HepG2 (cell line): ENCODE measurements at regions not wholly inside any gene's neighbourhood (a gene's known extent, or its start where the extent isn't known, plus 50 kb on each side); places are given as distances from the start of the nearest gene placed in this dataset.

Experiments
- BRCA1 ChIP-seq: sonication (generic); formaldehyde crosslinking; IDR thresholded peaks from 2 replicates; pipeline ENCODE4 v1.4.0; 2020; ENCODE audit warnings: missing genetic modification reagents
- DNMT1 ChIP-seq: sonication (generic); formaldehyde crosslinking; IDR thresholded peaks from 2 replicates; pipeline ENCODE4 v1.5.1; 2020; ENCODE audit warnings: mild to moderate bottlenecking, missing genetic modification reagents
- EZH2 ChIP-seq: conservative IDR thresholded peaks from 2 replicates; pipeline ENCODE4 v1.6.1; 2012; ENCODE audit warnings: mild to moderate bottlenecking, low read depth, low read length, moderate library complexity
- KAT7 ChIP-seq: IDR thresholded peaks from 2 replicates; pipeline ENCODE4 v1.6.1; 2018; ENCODE audit warnings: borderline replicate concordance, missing compliant biosample characterization
- KLF13 ChIP-seq: sonication (generic); formaldehyde crosslinking; IDR thresholded peaks from 2 replicates; pipeline ENCODE4 v1.4.0; 2020; ENCODE audit warnings: mild to moderate bottlenecking, missing genetic modification reagents
- MBNL3 ChIP-seq: fragments of 250-450 bp; sonication (Bioruptor Pico); conservative IDR thresholded peaks from 2 replicates; pipeline ENCODE4 v1.8.0; 2022; ENCODE audit warnings: mild to moderate bottlenecking, inconsistent platforms
- POLR2AphosphoS5 ChIP-seq: IDR thresholded peaks from 2 replicates; pipeline ENCODE4 v1.6.1; 2012; ENCODE audit warnings: low read depth, low read length
- ZFP37 ChIP-seq: sonication (generic); formaldehyde crosslinking; IDR thresholded peaks from 2 replicates; pipeline ENCODE4 v1.4.0; 2020; ENCODE audit warnings: missing genetic modification reagents, borderline replicate concordance
- ZFP91 ChIP-seq: sonication (generic); formaldehyde crosslinking; IDR thresholded peaks from 2 replicates; pipeline ENCODE4 v1.9.0; 2022; ENCODE audit warnings: missing genetic modification reagents, mild to moderate bottlenecking, borderline replicate concordance
- ZNF382 ChIP-seq: sonication (generic); formaldehyde crosslinking; IDR thresholded peaks from 2 replicates; pipeline ENCODE4 v1.5.0; 2020; ENCODE audit warnings: missing genetic modification reagents, mild to moderate bottlenecking, borderline replicate concordance
- TF ChIP-seq, protein P1 (sequence below): sonication (generic); formaldehyde crosslinking; IDR thresholded peaks from 2 replicates; pipeline ENCODE4 v1.4.0; 2020; ENCODE audit warnings: missing genetic modification reagents
- TF ChIP-seq, protein P2 (sequence below): sonication (generic); formaldehyde crosslinking; IDR thresholded peaks from 2 replicates; pipeline ENCODE4 v1.5.0; 2020; ENCODE audit warnings: mild to moderate bottlenecking, missing genetic modification reagents, moderate library complexity

DNA sequence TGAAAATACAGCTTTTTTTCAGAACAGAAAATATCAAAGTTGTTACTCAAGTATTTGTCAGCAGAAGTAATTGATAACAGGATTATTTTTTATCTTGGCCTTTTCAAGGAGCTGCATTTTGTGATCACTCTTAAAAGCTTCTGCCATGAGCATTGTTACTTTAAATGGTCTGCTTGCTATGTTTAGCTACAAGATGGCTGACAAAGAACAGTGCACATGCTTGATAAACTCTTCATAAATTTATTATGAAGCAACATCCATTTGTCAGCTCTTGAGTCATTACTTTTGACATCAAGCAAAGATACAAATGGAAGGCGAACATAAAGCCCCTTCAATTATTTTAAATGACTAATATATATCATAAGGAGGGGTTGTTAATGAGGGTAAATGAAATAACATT is 205.4 kb upstream of the RPS6KA3 start:
- TF ChIP-seq ZFP37 (CRISPR knock-in tag), result no peak
- TF ChIP-seq KAT7 (CRISPR knock-in tag), result no peak
- TF ChIP-seq, protein P1, sequence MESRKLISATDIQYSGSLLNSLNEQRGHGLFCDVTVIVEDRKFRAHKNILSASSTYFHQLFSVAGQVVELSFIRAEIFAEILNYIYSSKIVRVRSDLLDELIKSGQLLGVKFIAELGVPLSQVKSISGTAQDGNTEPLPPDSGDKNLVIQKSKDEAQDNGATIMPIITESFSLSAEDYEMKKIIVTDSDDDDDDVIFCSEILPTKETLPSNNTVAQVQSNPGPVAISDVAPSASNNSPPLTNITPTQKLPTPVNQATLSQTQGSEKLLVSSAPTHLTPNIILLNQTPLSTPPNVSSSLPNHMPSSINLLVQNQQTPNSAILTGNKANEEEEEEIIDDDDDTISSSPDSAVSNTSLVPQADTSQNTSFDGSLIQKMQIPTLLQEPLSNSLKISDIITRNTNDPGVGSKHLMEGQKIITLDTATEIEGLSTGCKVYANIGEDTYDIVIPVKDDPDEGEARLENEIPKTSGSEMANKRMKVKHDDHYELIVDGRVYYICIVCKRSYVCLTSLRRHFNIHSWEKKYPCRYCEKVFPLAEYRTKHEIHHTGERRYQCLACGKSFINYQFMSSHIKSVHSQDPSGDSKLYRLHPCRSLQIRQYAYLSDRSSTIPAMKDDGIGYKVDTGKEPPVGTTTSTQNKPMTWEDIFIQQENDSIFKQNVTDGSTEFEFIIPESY (CRISPR knock-in tag), result no peak
- TF ChIP-seq ZFP91, result no peak
- no peak for TF ChIP-seq DNMT1 (CRISPR knock-in tag)
- no peak for TF ChIP-seq BRCA1 (CRISPR knock-in tag)
- TF ChIP-seq POLR2AphosphoS5, result no peak
- no peak for TF ChIP-seq EZH2
- no peak for TF ChIP-seq KLF13 (CRISPR knock-in tag)
- no peak for TF ChIP-seq MBNL3 (CRISPR knock-in tag)
- TF ChIP-seq, protein P2, sequence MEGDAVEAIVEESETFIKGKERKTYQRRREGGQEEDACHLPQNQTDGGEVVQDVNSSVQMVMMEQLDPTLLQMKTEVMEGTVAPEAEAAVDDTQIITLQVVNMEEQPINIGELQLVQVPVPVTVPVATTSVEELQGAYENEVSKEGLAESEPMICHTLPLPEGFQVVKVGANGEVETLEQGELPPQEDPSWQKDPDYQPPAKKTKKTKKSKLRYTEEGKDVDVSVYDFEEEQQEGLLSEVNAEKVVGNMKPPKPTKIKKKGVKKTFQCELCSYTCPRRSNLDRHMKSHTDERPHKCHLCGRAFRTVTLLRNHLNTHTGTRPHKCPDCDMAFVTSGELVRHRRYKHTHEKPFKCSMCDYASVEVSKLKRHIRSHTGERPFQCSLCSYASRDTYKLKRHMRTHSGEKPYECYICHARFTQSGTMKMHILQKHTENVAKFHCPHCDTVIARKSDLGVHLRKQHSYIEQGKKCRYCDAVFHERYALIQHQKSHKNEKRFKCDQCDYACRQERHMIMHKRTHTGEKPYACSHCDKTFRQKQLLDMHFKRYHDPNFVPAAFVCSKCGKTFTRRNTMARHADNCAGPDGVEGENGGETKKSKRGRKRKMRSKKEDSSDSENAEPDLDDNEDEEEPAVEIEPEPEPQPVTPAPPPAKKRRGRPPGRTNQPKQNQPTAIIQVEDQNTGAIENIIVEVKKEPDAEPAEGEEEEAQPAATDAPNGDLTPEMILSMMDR (CRISPR knock-in tag), result no peak
- TF ChIP-seq ZNF382, result no peak
